K562 (cell line): ENCODE measurements at regions not wholly inside any gene's neighbourhood (a gene's known extent, or its start where the extent isn't known, plus 50 kb on each side); places are given as distances from the start of the nearest gene placed in this dataset.

Experiments used
- BACH1 ChIP-seq: fragments of 200-800 bp; sonication (Bioruptor generic); IDR thresholded peaks from 2 replicates; pipeline ENCODE4 v1.6.1; 2016; ENCODE audit warnings: missing genetic modification characterization, missing compliant biosample characterization
- BHLHE40 ChIP-seq: IDR thresholded peaks from 2 replicates; pipeline ENCODE4 v1.6.1; 2011; ENCODE audit warnings: low read length, improper control_type of control experiment
- CREB1 ChIP-seq, 2 experiments: sonication (generic) in 1 of 2; formaldehyde crosslinking in 1 of 2; IDR thresholded peaks; 2 replicates each; pipeline versions ENCODE4 v1.6.1 to v1.8.0; 2012 to 2022; ENCODE audit warnings: inconsistent platforms in 1 of 2, mild to moderate bottlenecking in 1 of 2, missing genetic modification reagents in 1 of 2, moderate library complexity in 1 of 2
- CTCF ChIP-seq, 3 experiments: IDR thresholded peaks in 2 of 3; conservative IDR thresholded peaks in 1 of 3; 2 replicates each; pipeline ENCODE4 v1.5.1; 2011 to 2012; ENCODE audit warnings: low read length in 3 of 3, mild to moderate bottlenecking in 3 of 3, control low read depth in 2 of 3, improper control_type of control experiment in 1 of 3, inconsistent platforms in 1 of 3, low read depth in 1 of 3, mixed read lengths in 1 of 3, moderate library complexity in 1 of 3; ENCODE audit not compliant: insufficient read depth in 2 of 3
- ERF ChIP-seq: fragments of 450-650 bp; formaldehyde crosslinking; IDR thresholded peaks from 2 replicates; pipeline ENCODE4 v1.4.0; 2020; ENCODE audit warnings: mild to moderate bottlenecking, mixed read lengths
- FOSL1 ChIP-seq: fragments of 200-800 bp; sonication (Bioruptor generic); conservative IDR thresholded peaks from 2 replicates; pipeline ENCODE4 v1.6.1; 2016; ENCODE audit warnings: missing genetic modification characterization, missing compliant biosample characterization
- NFXL1 ChIP-seq: fragments of 450-650 bp; formaldehyde crosslinking; IDR thresholded peaks from 2 replicates; pipeline ENCODE4 v1.4.0; 2021; ENCODE audit warnings: mild to moderate bottlenecking
- POLR2A ChIP-seq: fragments of 450-650 bp; conservative IDR thresholded peaks from 2 replicates; pipeline ENCODE4 v1.6.1; 2016
- POLR2B ChIP-seq: fragments of 450-650 bp; IDR thresholded peaks from 2 replicates; pipeline ENCODE4 v1.6.1; 2018; ENCODE audit warnings: low read depth; ENCODE audit not compliant: partially characterized antibody
- SIN3A ChIP-seq, 2 experiments: fragments of 150-350 bp in 1 of 2; IDR thresholded peaks; 2 replicates each; pipeline ENCODE4 v1.6.1; 2011 to 2016; ENCODE audit warnings: borderline replicate concordance in 2 of 2, low read depth in 2 of 2, low read length in 2 of 2, mild to moderate bottlenecking in 2 of 2, moderate library complexity in 2 of 2; ENCODE audit not compliant: control insufficient read depth in 1 of 2
- TAF1 ChIP-seq: IDR thresholded peaks from 2 replicates; pipeline ENCODE4 v1.6.1; 2011; ENCODE audit warnings: mild to moderate bottlenecking, low read length, moderate library complexity; ENCODE audit not compliant: insufficient read depth, control insufficient read depth, severe bottlenecking; ENCODE audit errors: extremely low read depth
- TEAD4 ChIP-seq, 2 experiments: sonication (generic) in 1 of 2; formaldehyde crosslinking in 1 of 2; IDR thresholded peaks; 2 replicates each; pipeline versions ENCODE4 v1.6.1 to v1.8.0; 2012 to 2022; ENCODE audit warnings: borderline replicate concordance in 1 of 2, inconsistent platforms in 1 of 2, low read length in 1 of 2, mild to moderate bottlenecking in 1 of 2, missing genetic modification reagents in 1 of 2
- TF ChIP-seq, protein P1 (sequence below): fragments of 250-450 bp; sonication (Bioruptor Pico); IDR thresholded peaks from 2 replicates; pipeline ENCODE4 v1.4.0; 2020
- TF ChIP-seq, protein P2 (sequence below), 2 experiments: fragments of 450-650 bp; IDR thresholded peaks; 2 replicates each; pipeline ENCODE4 v1.6.1; 2016; ENCODE audit warnings: mild to moderate bottlenecking in 2 of 2, borderline replicate concordance in 1 of 2, low read depth in 1 of 2, moderate library complexity in 1 of 2

DNA sequence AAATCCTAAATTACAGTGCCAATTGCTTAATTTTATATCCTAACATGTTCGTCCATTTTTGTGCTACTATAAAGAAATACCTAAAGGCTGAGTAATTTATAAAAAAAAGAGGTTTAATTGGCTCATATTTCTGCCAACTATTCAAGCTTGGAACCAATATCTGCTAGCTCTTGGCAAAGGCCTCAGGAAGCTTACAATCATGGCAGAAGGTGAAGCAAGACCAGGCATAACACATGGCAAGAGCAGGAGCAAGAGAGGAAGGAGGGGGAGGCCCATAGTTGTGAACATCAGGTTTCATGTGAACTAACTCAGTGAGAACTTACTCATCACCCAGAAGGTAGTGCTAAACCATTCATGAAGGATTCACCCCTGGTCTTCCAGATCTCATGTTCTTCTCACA, 494.3 kb downstream of the CCER1 start:
- TF ChIP-seq NFXL1 (CRISPR knock-in tag) (no peak), POLR2B (no peak), FOSL1 (no peak), ERF (no peak), BACH1 (no peak), BHLHE40 (no peak), CTCF (IDR thresholded peaks at IDR 0.05 in 2 of 3, conservative IDR thresholded peaks at IDR 0.05 in 1 of 3; ENCODE audit: insufficient read depth in 2 of 3, low read depth in 1 of 3, low read length in 3 of 3) (no peak), SIN3A (IDR thresholded peaks at IDR 0.05; ENCODE audit: borderline replicate concordance in 2 of 2, control insufficient read depth in 1 of 2, low read depth in 2 of 2, low read length in 2 of 2) (no peak), POLR2A (no peak), TAF1 (no peak), TEAD4 (IDR thresholded peaks at IDR 0.05; ENCODE audit: low read length) (no peak), TEAD4 (CRISPR knock-in tag; IDR thresholded peaks at IDR 0.05; ENCODE audit: borderline replicate concordance) (no peak), CREB1 (IDR thresholded peaks at IDR 0.05) (no peak), CREB1 (CRISPR knock-in tag; IDR thresholded peaks at IDR 0.05) (no peak)
- TF ChIP-seq, protein P1, sequence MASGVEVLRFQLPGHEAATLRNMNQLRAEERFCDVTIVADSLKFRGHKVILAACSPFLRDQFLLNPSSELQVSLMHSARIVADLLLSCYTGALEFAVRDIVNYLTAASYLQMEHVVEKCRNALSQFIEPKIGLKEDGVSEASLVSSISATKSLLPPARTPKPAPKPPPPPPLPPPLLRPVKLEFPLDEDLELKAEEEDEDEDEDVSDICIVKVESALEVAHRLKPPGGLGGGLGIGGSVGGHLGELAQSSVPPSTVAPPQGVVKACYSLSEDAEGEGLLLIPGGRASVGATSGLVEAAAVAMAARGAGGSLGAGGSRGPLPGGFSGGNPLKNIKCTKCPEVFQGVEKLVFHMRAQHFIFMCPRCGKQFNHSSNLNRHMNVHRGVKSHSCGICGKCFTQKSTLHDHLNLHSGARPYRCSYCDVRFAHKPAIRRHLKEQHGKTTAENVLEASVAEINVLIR (CRISPR knock-in tag), result no peak
- TF ChIP-seq, protein P2, sequence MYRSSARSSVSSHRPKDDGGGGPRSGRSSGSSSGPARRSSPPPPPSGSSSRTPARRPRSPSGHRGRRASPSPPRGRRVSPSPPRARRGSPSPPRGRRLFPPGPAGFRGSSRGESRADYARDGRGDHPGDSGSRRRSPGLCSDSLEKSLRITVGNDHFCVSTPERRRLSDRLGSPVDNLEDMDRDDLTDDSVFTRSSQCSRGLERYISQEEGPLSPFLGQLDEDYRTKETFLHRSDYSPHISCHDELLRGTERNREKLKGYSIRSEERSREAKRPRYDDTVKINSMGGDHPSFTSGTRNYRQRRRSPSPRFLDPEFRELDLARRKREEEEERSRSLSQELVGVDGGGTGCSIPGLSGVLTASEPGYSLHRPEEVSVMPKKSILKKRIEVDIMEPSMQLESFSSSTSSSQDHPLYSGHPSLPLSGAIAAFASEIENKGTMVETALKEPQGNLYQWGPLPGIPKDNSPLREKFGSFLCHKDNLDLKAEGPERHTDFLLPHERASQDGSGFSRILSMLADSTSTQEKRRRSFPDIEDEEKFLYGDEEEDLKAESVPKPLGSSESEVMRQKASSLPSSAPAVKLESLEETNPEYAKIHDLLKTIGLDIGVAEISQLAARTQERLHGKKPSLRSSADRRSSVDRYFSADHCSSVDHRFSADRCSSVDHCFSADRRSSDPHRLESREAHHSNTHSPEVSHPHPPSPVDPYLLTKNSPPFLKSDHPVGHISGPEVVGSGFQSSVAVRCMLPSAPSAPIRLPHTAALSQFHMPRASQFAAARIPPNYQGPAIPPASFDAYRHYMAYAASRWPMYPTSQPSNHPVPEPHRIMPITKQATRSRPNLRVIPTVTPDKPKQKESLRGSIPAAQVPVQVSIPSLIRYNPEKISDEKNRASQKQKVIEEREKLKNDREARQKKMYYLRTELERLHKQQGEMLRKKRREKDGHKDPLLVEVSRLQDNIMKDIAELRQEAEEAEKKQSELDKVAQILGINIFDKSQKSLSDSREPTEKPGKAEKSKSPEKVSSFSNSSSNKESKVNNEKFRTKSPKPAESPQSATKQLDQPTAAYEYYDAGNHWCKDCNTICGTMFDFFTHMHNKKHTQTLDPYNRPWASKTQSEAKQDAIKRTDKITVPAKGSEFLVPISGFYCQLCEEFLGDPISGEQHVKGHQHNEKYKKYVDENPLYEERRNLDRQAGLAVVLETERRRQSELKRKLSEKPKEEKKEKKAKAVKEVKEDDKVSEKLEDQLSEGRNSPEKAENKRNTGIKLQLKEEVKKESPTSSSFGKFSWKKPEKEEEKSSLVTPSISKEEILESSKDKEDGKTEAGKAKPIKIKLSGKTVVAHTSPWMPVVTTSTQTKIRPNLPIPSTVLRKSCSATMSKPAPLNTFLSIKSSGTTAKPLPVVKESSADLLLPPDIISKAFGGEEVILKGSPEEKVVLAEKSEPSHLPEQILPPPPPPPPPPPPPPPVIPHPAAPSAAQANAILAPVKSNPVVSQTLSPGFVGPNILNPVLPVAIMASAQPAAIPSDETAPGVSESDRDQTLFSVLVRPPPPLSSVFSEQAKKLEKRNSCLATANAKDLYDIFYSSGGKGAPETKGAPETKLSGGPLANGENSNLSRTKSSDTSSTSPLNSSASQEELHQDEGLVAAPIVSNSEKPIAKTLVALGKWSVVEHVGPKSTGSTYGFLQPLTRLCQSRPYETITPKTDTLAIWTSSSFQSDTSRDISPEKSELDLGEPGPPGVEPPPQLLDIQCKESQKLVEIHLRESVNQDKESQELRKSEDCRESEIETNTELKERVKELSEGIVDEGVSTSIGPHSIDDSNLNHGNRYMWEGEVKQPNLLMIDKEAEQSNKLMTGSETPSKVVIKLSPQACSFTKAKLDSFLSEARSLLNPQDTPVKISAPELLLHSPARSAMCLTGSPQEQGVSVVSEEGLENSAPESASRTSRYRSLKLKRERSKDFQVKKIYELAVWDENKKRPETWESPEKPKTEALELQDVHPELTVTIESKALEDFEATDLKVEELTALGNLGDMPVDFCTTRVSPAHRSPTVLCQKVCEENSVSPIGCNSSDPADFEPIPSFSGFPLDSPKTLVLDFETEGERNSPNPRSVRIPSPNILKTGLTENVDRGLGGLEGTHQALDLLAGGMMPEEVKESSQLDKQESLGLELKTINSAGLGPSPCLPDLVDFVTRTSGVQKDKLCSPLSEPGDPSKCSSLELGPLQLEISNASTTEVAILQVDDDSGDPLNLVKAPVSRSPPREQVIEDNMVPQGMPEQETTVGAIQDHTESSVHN (IDR thresholded peaks at IDR 0.05; ENCODE audit: borderline replicate concordance in 1 of 2, low read depth in 1 of 2), result no peak
